GM20431 (cell line): ENCODE measurements at regions not wholly inside any gene's neighbourhood (a gene's known extent, or its start where the extent isn't known, plus 50 kb on each side); places are given as distances from the start of the nearest gene placed in this dataset.

ENCODE experiments used
- in situ Hi-C: fragments of 300-500 bp; cut with MseI, MboI; formaldehyde crosslinking; loops from one replicate; pipeline ENCODE4 v1.15.0; 2020; ENCODE audit warnings: low sequenced_read_pairs; ENCODE audit not compliant: unreplicated experiment

DNA sequence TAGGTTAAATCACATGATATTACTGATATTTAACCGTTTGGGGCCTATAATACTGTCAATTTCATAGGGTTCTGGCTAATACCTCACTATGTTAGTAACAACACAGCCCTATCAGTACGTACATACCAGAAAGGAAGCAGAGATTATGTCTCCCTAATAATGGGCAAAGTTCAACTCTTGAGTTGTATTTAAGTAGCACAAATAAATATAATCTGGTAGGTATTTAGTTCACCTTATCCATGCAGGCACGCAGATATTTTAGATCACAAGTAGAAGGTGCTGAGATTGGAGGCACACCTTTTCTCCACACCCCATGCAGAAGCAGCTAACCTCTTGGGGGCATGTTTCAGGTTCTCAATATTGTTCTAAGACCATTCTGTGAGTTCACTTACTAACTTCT is 118.9 kb downstream of the IRS1 start:
- in situ Hi-C loops: no loop called here

DNA sequence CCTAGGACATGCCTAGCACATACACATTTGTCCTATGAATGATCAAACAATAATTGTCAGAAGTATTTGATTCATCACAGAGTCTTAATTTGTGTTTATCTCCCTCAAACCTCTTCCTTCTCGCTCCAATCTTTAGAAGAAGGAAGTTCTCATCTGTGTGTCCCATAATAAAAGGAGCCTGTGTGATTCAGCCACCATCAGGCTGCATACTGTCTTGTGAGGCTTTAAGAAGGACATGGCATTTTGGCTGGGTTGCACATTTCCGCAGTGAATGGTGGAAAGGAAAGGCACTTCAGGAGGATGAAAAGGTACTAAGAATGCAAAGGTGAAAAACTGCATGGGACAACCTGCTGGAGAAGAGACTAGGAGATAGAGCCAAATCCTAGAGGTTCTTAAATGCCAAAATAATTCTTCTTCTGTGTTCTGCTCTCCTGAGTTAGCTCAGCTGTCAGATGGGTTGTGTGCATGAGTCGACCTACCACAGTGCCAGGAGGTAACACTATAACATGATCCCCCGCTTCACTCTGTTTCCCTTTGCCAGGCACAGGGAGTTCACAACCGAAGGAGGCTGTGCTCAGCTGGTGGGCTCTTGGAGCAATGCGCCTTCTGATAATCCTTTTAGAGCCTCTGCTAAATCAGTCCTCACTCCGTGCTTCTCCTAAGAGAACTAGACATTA is 120.1 kb downstream of the IRS1 start:
- in situ Hi-C loops: no loop called here

- in situ Hi-C loops: no loop called here
Measured at GRCh38 chr2:226678422-226678821, 121.2 kb downstream of the IRS1 start.

DNA sequence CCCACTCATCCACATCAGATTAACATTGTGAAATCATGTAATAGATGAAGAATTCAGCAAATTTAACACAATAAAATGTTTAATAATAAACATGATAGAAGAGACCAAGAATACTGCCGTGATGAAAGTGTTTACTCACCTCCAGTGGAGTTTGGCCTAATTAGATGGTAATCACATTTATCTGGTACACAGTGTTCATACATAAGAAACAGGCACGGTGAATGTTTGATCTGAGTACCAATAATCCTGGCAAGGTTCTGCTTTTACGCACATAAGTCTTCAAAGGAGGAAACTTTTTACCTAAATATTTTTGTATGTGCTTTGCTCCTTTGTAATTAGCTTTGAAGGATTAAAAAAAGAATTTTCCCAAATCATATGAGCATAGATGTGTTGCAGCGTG is 122.5 kb downstream of the IRS1 start:
- in situ Hi-C loops: no loop called here

- in situ Hi-C loops: no loop called here
Measured at GRCh38 chr2:226676618-226677017, 123.0 kb downstream of the IRS1 start.

- in situ Hi-C loops: no loop called here
Measured at GRCh38 chr2:226674123-226674522, 125.5 kb downstream of the IRS1 start.

GRCh38 chr2:226673314-226673723 is 126.3 kb downstream of the IRS1 start:
- in situ Hi-C loops: no loop called here

DNA sequence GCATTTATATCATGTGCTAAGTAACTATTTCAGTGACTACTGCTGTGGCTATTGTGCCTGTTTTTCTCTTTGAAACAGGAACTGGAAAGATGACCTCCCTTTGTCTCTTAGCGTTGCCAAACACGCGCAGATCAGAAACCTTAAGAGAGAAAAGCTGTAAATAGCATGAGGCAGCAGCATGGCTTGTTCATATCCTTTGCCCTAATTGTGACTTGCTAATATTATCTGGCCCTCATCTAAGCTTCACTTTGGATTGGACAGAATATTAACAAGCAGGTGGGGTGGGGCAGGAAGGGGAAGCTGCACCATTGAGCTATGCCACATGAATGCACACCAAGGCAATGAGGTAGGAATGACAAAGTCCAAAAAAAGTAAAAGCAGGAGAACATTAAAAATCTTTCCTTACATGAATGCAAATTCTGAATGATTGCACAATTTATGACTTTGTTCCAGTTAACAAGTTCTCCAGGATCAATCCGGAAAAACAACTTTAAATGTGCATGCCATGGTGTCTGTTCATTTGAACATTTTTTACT is 128.4 kb downstream of the IRS1 start:
- in situ Hi-C loops: no loop called here

- in situ Hi-C loops: no loop called here
Measured at GRCh38 chr2:226669905-226670304, 129.7 kb downstream of the IRS1 start.

DNA sequence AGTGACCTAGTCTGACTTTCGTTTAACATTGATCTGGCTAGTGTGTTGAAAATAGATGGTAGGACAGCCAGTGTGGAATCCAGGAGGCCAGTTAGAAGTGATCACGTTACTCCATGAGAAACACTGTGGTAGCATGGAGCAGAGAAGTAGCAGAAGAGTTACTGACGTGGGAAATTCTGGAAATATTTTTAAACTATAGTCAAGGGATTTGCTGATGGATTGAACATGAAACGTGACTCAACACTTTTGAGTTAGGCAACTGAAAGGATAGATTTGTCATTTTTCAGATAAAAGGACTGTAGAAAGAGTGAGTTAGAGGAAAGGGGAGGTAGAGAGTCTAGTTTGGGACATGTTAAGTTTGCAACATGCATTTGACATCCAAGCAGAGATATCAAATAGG is 130.4 kb downstream of the IRS1 start:
- in situ Hi-C loops: no loop called here

GRCh38 chr2:226667736-226668135 is 131.9 kb downstream of the IRS1 start:
- in situ Hi-C loops: no loop called here

- in situ Hi-C loops: no loop called here
Measured at GRCh38 chr2:226665306-226665831, 134.3 kb downstream of the IRS1 start.

DNA sequence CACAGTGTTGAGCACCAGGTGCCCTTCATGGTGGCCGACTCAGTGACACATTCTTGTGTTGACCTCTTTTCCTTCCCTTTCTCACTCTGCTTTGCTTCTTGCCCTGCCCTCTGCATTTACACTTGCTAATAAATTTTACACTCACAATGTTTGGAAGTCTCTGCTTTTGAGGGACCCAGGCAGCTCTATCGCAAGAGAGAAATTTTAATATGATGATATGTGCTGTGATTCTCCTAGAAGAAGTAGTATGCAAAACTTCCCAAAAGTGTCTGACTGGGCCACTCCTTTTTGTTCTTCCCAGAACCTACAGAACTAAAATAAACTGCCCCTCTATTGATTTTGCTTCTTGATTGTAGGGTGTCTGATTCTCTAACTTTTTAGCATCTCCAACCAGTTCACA is 135.0 kb downstream of the IRS1 start:
- in situ Hi-C loops: no loop called here

- in situ Hi-C loops: no loop called here
Measured at GRCh38 chr2:226664140-226664539, 135.5 kb downstream of the IRS1 start.

DNA sequence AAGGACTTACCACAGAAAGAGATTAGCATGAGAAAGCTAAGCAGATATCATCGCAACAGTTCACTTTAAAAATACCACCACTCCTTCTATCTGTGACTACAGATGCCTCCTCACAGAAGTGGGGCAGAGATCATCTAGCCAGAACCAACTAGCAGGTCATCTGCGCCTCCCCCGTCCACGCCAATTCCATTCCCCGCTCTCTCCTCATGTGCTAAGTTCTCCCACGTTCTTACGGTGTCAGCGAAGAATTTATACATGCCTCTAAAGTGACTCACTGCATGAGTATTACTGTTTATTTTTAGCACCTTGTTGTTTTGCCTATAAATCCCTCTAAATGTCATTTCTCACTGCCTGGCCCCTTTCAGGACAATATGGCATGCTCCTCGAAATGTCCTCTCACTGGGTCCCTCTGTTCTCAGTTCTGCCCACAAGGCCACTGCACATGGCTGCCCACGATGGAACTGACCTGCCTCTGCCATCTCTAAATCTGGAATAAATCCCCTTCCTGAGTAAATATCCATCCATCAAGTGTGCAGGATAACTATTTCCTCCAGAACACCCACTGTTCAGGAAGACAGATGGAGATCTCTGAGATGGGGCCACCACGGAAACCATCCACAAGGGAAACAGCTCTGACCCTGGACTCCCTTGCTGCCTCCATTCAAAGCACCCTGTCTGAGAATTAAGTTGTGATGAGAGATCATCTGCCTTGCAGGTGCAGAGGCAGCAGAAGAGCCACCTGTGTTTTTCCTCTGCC is 137.7 kb downstream of the IRS1 start:
- in situ Hi-C loops: no loop called here

DNA sequence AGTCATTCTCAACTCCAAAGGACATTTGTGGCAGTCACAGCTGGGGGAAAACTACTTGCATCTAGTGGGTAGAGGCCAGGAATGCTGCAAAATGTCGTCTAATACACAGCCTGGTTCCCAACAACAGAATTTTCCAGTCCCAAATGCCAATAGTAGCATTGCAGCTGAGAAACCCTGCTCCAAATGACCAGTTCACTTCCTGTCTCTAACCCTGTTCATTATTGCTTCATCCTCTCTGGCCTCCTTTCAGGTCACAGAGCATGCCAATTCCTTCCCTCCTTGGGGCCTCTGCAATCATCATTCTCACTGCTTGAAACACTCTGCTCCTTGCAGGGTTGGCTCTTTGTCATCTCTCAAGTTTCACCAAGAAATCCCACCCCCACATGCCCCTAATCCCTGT is 139.1 kb downstream of the IRS1 start:
- in situ Hi-C loops: no loop called here

- in situ Hi-C loops: no loop called here
Measured at GRCh38 chr2:226660124-226660523, 139.5 kb downstream of the IRS1 start.

DNA sequence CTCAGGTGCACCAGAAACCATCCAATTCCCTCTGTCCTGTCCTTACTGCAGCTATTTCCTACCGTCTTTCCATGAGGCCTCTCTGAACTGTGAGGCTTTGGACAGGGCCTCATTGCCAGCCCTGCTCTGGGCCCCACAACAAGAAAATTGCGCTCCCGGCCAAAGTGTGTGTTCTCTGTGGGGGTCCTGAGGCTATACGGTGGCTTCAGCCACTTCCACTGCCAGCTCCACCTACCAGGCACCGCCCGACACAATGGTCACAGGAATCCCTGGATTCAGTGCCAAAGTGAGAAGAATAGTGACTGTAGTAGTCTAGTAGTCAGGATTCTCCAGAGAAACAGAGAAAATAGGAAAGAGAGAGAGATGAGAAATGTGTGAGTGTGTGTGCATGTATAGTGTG is 140.2 kb downstream of the IRS1 start:
- in situ Hi-C loops: no loop called here

GRCh38 chr2:226658555-226658954 is 141.1 kb downstream of the IRS1 start:
- in situ Hi-C loops: no loop called here

GRCh38 chr2:226657340-226658053 is 142.1 kb downstream of the IRS1 start:
- in situ Hi-C loops: no loop called here

DNA sequence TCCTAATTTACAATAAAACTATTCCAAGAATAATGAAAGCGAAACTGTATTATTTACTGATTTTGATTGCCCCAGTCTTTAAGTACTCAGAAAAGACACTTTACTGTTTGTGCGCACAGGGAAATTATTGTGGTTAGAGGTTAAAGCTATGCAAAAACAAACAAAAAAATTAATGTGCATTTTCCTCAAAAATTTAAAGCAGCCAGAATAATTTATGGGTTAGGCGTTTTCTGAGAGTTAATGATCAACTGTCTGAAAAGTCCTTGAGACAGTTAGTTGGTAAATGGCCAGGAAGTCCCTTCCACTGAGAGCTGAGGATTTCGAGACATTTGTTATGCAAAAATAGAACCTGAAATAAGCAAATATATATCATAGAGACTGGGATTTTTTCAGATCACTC is 143.3 kb downstream of the IRS1 start:
- in situ Hi-C loops: no loop called here
